ENCODE measurements at regions not wholly inside any gene's neighbourhood (a gene's known extent, or its start where the extent isn't known, plus 50 kb on each side); places are given as distances from the start of the nearest gene placed in this dataset.

GRCh38 chr15:69530991-69531664, 78.5 kb downstream of the RPLP1 start:
- DNase-seq = no peak

GRCh38 chr15:69531665-69532027, 79.0 kb downstream of the RPLP1 start:
- DNase-seq = no peak

GRCh38 chr15:69532066-69532465, 79.4 kb downstream of the RPLP1 start:
- DNase-seq = no peak

- no peak for DNase-seq
Observed at GRCh38 chr15:69532856-69533255, 80.2 kb downstream of the RPLP1 start.

- peak in 1 of 3 donors; percentile 33 for DNase-seq
Observed at GRCh38 chr15:69533522-69533921, 80.9 kb downstream of the RPLP1 start.

- peak in 1 of 3 donors; percentile 59 for DNase-seq
Observed at GRCh38 chr15:69535101-69535638, 82.6 kb downstream of the RPLP1 start.

- no peak for DNase-seq
Observed at GRCh38 chr15:69535998-69536397, 83.4 kb downstream of the RPLP1 start.

- peak in 1 of 3 donors; percentile 21 for DNase-seq
Observed at GRCh38 chr15:69536726-69537512, 84.3 kb downstream of the RPLP1 start.

- no peak for DNase-seq
Observed at GRCh38 chr15:69537901-69538300, 85.3 kb downstream of the RPLP1 start.

- no peak for DNase-seq
Observed at GRCh38 chr15:69538379-69538778, 85.8 kb downstream of the RPLP1 start.

GRCh38 chr15:69539345-69539744, 86.7 kb downstream of the RPLP1 start:
- peak in 1 of 3 donors; percentile 22 for DNase-seq

GRCh38 chr15:69540622-69541021, 88.0 kb downstream of the RPLP1 start:
- DNase-seq = peak; percentile 84 to 89 (median 88)

GRCh38 chr15:69542028-69542427, 89.4 kb downstream of the RPLP1 start:
- DNase-seq = no peak

GRCh38 chr15:69543681-69544364, 91.2 kb downstream of the RPLP1 start:
- peak in 1 of 3 donors; percentile 15 for DNase-seq

GRCh38 chr15:69544365-69545113, 91.9 kb downstream of the RPLP1 start:
- no peak for DNase-seq

GRCh38 chr15:69546182-69546581, 93.6 kb downstream of the RPLP1 start:
- no peak for DNase-seq

- DNase-seq = peak; percentile 45 to 62 (median 46)
Observed at GRCh38 chr15:69548395-69549180, 96.0 kb downstream of the RPLP1 start.

GRCh38 chr15:69551391-69552056, 98.9 kb downstream of the RPLP1 start:
- no peak for DNase-seq

- DNase-seq = no peak
Observed at GRCh38 chr15:69552057-69552815, 99.6 kb downstream of the RPLP1 start.

GRCh38 chr15:69553686-69554085, 101.1 kb downstream of the RPLP1 start:
- no peak for DNase-seq
